IMR-90 (cell line): ENCODE measurements at regions not wholly inside any gene's neighbourhood (a gene's known extent, or its start where the extent isn't known, plus 50 kb on each side); places are given as distances from the start of the nearest gene placed in this dataset.

Source experiments
- ATAC-seq: fragments of 200-7000 bp; cut with Tn5 transposase; 2 replicates; pipeline ENCODE4 v1.9.1; 2020; ENCODE audit warnings: low read depth, mild to moderate bottlenecking, moderate library complexity
- BruUV-seq: library from RNA; stranded (reverse); fragments of 400-500 nt; replicated peaks from 2 replicates; lab custom pipeline; 2021; lab: Mats Ljungman, UMichigan
- CTCF ChIA-PET: fragments of 300-600 bp; formaldehyde crosslinking; extraction: SDS; loops from one replicate; lab custom pipeline; 2021; ENCODE audit warnings: antibody characterized with exemption; lab: Yijun Ruan, JAX
- POLR2A ChIA-PET: fragments of 300-600 bp; sonication (Branson Sonifier 250); formaldehyde crosslinking; loops from one replicate; lab custom pipeline; 2022; ENCODE audit warnings: antibody characterized with exemption; ENCODE audit not compliant: unreplicated experiment; lab: Charles Lee
- DNase-seq: peaks from one replicate; pipeline ENCODE4 v3.0.0; 2013
- H2AFZ ChIP-seq: replicated peaks from 2 replicates; pipeline ENCODE3; 2013; ENCODE audit warnings: low read length, mild to moderate bottlenecking; ENCODE audit not compliant: poor library complexity
- H2AK5ac ChIP-seq: 2 replicates; pipeline ENCODE4 v1.6.1; 2013; ENCODE audit warnings: low read depth, low read length, inconsistent platforms
- H2AK9ac ChIP-seq: replicated peaks from 2 replicates; pipeline ENCODE3; 2013; ENCODE audit warnings: mild to moderate bottlenecking, low read depth, low read length, moderate library complexity; ENCODE audit not compliant: poor library complexity
- H2BK120ac ChIP-seq: 2 replicates; pipeline ENCODE4 v1.6.1; 2013; ENCODE audit warnings: low read depth, low read length, inconsistent platforms
- H2BK15ac ChIP-seq: 3 replicates; pipeline ENCODE4 v1.6.1; 2013; ENCODE audit warnings: low read depth, low read length, inconsistent platforms
- H2BK20ac ChIP-seq: 2 replicates; pipeline ENCODE4 v1.6.1; 2013; ENCODE audit warnings: low read depth, mild to moderate bottlenecking, inconsistent platforms, low read length, moderate library complexity
- H2BK5ac ChIP-seq: 2 replicates; pipeline ENCODE4 v1.6.1; 2013; ENCODE audit warnings: mild to moderate bottlenecking, low read depth, low read length, inconsistent platforms; ENCODE audit not compliant: poor library complexity, severe bottlenecking
- H3K14ac ChIP-seq: replicated peaks from 2 replicates; pipeline ENCODE4 v1.6.1; 2013; ENCODE audit warnings: low read depth, low read length, inconsistent platforms
- H3K18ac ChIP-seq: 2 replicates; pipeline ENCODE4 v1.6.1; 2013; ENCODE audit warnings: low read depth, low read length, control low read depth
- H3K23ac ChIP-seq: 2 replicates; pipeline ENCODE4 v1.6.1; 2013; ENCODE audit warnings: low read depth, low read length, inconsistent platforms
- H3K27ac ChIP-seq: 2 replicates; pipeline ENCODE4 v1.5.1; 2013; ENCODE audit warnings: mild to moderate bottlenecking, control low read depth, low read length; ENCODE audit not compliant: insufficient read depth
- H3K27me3 ChIP-seq: 2 replicates; pipeline ENCODE4 v1.6.1; 2013; ENCODE audit warnings: low read length; ENCODE audit not compliant: control insufficient read depth, insufficient read depth
- H3K36me3 ChIP-seq: 2 replicates; pipeline ENCODE4 v1.6.1; 2013; ENCODE audit warnings: low read length, mixed read lengths; ENCODE audit not compliant: control insufficient read depth, insufficient read depth
- H3K4ac ChIP-seq: 2 replicates; pipeline ENCODE4 v1.6.1; 2013; ENCODE audit warnings: low read depth, low read length, inconsistent platforms
- H3K4me1 ChIP-seq: 2 replicates; pipeline ENCODE4 v1.6.1; 2013; ENCODE audit warnings: low read length, mixed read lengths; ENCODE audit not compliant: control insufficient read depth, insufficient read depth
- H3K4me2 ChIP-seq: 2 replicates; pipeline ENCODE4 v1.6.1; 2013; ENCODE audit warnings: low read depth, mild to moderate bottlenecking, control low read depth, low read length, moderate library complexity
- H3K4me3 ChIP-seq: 2 replicates; pipeline ENCODE4 v1.5.1; 2013; ENCODE audit warnings: low read depth, mild to moderate bottlenecking, control low read depth, low read length, moderate library complexity; ENCODE audit not compliant: insufficient read depth
- H3K56ac ChIP-seq: 2 replicates; pipeline ENCODE4 v1.6.1; 2013; ENCODE audit warnings: low read length, inconsistent platforms; ENCODE audit not compliant: insufficient read depth; ENCODE audit errors: extremely low read depth
- H3K79me1 ChIP-seq, 2 experiments: 2 replicates each; pipeline ENCODE4 v1.6.1; 2013; ENCODE audit warnings: low read length in 2 of 2, inconsistent platforms in 1 of 2, low read depth in 1 of 2
- H3K9ac ChIP-seq: 2 replicates; pipeline ENCODE4 v1.6.1; 2013; ENCODE audit warnings: low read depth, low read length, control low read depth
- H3K9me1 ChIP-seq: 2 replicates; pipeline ENCODE4 v1.6.1; 2013; ENCODE audit warnings: low read length, inconsistent platforms; ENCODE audit not compliant: insufficient read depth
- H3K9me3 ChIP-seq: 2 replicates; pipeline ENCODE4 v1.6.1; 2013; ENCODE audit warnings: low read length; ENCODE audit not compliant: control insufficient read depth, insufficient read depth
- H4K20me1 ChIP-seq: 2 replicates; pipeline ENCODE4 v1.6.1; 2013; ENCODE audit warnings: low read length, inconsistent platforms; ENCODE audit not compliant: insufficient read depth
- H4K5ac ChIP-seq: 2 replicates; pipeline ENCODE4 v1.6.1; 2013; ENCODE audit warnings: mild to moderate bottlenecking, low read depth, low read length, control low read depth
- H4K8ac ChIP-seq, 2 experiments: 2 replicates each; pipeline ENCODE4 v1.6.1; 2013; ENCODE audit warnings: low read depth in 2 of 2, low read length in 2 of 2, control low read depth in 1 of 2, inconsistent platforms in 1 of 2
- H4K91ac ChIP-seq: 2 replicates; pipeline ENCODE4 v1.6.1; 2013; ENCODE audit warnings: low read depth, low read length, inconsistent platforms; ENCODE audit not compliant: insufficient read depth
- CEBPB ChIP-seq: IDR thresholded peaks from 2 replicates; pipeline ENCODE4 v1.6.1; 2012; ENCODE audit warnings: low read depth, low read length, improper control_type of control experiment
- CHD1 ChIP-seq: IDR thresholded peaks from 2 replicates; pipeline ENCODE4 v1.6.1; 2012; ENCODE audit warnings: low read depth, low read length, improper control_type of control experiment
- CTCF ChIP-seq: conservative IDR thresholded peaks from 2 replicates; pipeline ENCODE4 v1.5.1; 2012; ENCODE audit warnings: mild to moderate bottlenecking, low read depth, low read length, improper control_type of control experiment
- MAZ ChIP-seq: IDR thresholded peaks from 2 replicates; pipeline ENCODE4 v1.6.1; 2012; ENCODE audit warnings: low read depth, mild to moderate bottlenecking, low read length, improper control_type of control experiment, moderate library complexity, borderline replicate concordance
- MXI1 ChIP-seq: IDR thresholded peaks from 2 replicates; pipeline ENCODE4 v1.6.1; 2012; ENCODE audit warnings: low read depth, mild to moderate bottlenecking, low read length, moderate library complexity, borderline replicate concordance
- POLR2A ChIP-seq: IDR thresholded peaks from 2 replicates; pipeline ENCODE4 v1.6.1; 2012; ENCODE audit warnings: mild to moderate bottlenecking, low read depth, low read length
- RCOR1 ChIP-seq: IDR thresholded peaks from 2 replicates; pipeline ENCODE4 v1.6.1; 2012; ENCODE audit warnings: mild to moderate bottlenecking, low read length, improper control_type of control experiment; ENCODE audit not compliant: insufficient replicate concordance
- RFX5 ChIP-seq: IDR thresholded peaks from 2 replicates; pipeline ENCODE4 v1.8.0; 2012; ENCODE audit warnings: low read depth, mild to moderate bottlenecking, low read length, moderate library complexity
- SMC3 ChIP-seq: fragments of 150-350 bp; IDR thresholded peaks from 2 replicates; pipeline ENCODE4 v1.6.1; 2016; ENCODE audit warnings: low read depth, mild to moderate bottlenecking, antibody characterized with exemption, low read length, moderate library complexity
- USF2 ChIP-seq: fragments of 150-350 bp; IDR thresholded peaks from 2 replicates; pipeline ENCODE4 v1.6.1; 2017; ENCODE audit warnings: mild to moderate bottlenecking, antibody characterized with exemption, low read length, low read depth
- WGBS, 2 experiments: methylation state at CpG; one replicate each; pipeline versions ENCODE4 v1.1.5 to v1.1.7; 2013; ENCODE audit warnings: missing lambda C conversion rate in 2 of 2; ENCODE audit not compliant: insufficient read length in 1 of 2; ENCODE audit errors: extremely low coverage in 2 of 2; 5-methylcytosine and 5-hydroxymethylcytosine counted together
- dilution Hi-C: fragments of 300-500 bp; cut with HindIII; formaldehyde crosslinking; loops from one replicate; pipeline ENCODE4 v1.14.3; 2018; ENCODE audit warnings: low sequenced_read_pairs; ENCODE audit not compliant: unreplicated experiment
- in situ Hi-C: fragments of 300-500 bp; cut with MboI; formaldehyde crosslinking; loops from 3 replicates; pipeline ENCODE4 v1.14.3; 2019; ENCODE audit warnings: low sequenced_read_pairs, inconsistent platforms, mixed read lengths
- intact Hi-C: fragments of 100-400 bp; cut with micrococcal nuclease; formaldehyde crosslinking; loops from 2 replicates; pipeline ENCODE4 v1.10.0; 2022

GRCh38 chr10:4281190-4281825 is 496.3 kb upstream of the KLF6 start:
- Histone ChIP-seq H4K8ac (peak overlapping the region; percentile 11 to 71; a peak in 1 of 4 replicates), H3K36me3 (no peaks in the 10 kb centered on the region), H3K27ac (peak overlapping the region; percentile 14; the same call in 1 of the 2 replicates), H3K27me3 (no peaks in the 10 kb centered on the region), H4K20me1 (no peaks in the 10 kb centered on the region), H3K9me3 (no peaks in the 10 kb centered on the region), H2AK9ac (peak overlapping the region; percentile 81), H3K4ac (peak overlapping the region; percentile 72), H2BK120ac (peak overlapping the region; percentile 88), H3K9ac (no peak overlapping the region), H3K4me1 (peaks cover 29% of the 10 kb centered on the region), H2BK5ac (peak overlapping the region; percentile 16), H2AK5ac (peak overlapping the region; percentile 47; the same call in 1 of the 2 replicates), H4K91ac (peak overlapping the region; percentile 70), H2BK20ac (peak overlapping the region; percentile 37), H3K14ac (peak overlapping the region; percentile 17; the same call in 1 of the 2 replicates), H2AFZ (peak overlapping the region; percentile 73), H3K23ac (0 out of 2 replicates have a peak overlapping the region, but pooled peaks have one; percentile 16), H4K5ac (peak overlapping the region; percentile 90), H2BK15ac (peak overlapping the region; percentile 48; the same call in 2 of the 3 replicates), H3K18ac (peak overlapping the region; percentile 86), H3K9me1 (peaks cover 26% of the 10 kb centered on the region), H3K56ac (no peak overlapping the region), H3K4me3 (no peak overlapping the region), H3K79me1 (no peaks in the 10 kb centered on the region; a peak in 1 of 4 replicates), H3K4me2 (no peak overlapping the region)
- ChIA-PET CTCF (no interaction called here), POLR2A (interaction anchor here (0.7 kb wide), 1 partner anchor 18 kb away, joined by 3 read pairs; no protein-coding TSS in a partner anchor)
- WGBS, 2 experiments, result 89% methylated on average over 4 of the region's 6 CpGs; no CpG with 5 or more reads in 1 of the 2 experiments
- no peak for TF ChIP-seq CTCF
- no peak for TF ChIP-seq SMC3
- no peak for TF ChIP-seq CEBPB
- no peak for TF ChIP-seq RCOR1
- no peak for TF ChIP-seq CHD1
- TF ChIP-seq RFX5, result no peak
- TF ChIP-seq MXI1, result no peak
- no peak for TF ChIP-seq POLR2A
- TF ChIP-seq MAZ, result no peak
- TF ChIP-seq USF2, result no peak
- no TSS peak for BruUV-seq
- dilution Hi-C loops, result no loop called here
- no peak for ATAC-seq
- DNase-seq, result no peak
- intact Hi-C loops, result no loop called here
- in situ Hi-C loops, result no loop called here
